Peyer's patch (tissue), 4 donors: ENCODE measurements at regions not wholly inside any gene's neighbourhood (a gene's known extent, or its start where the extent isn't known, plus 50 kb on each side); places are given as distances from the start of the nearest gene placed in this dataset.

Experiments
- DNase-seq, 3 donors: peaks; one replicate each; pipeline ENCODE4 v3.0.0-alpha.2; 2017 to 2019
- H3K27ac ChIP-seq, 4 donors: fragments of 200-600 bp; sonication (generic); one replicate each; pipeline ENCODE4 v1.5.1; 2016 to 2019
- H3K27me3 ChIP-seq, 2 donors: fragments of 200-600 bp; sonication (generic); one replicate each; pipeline ENCODE4 v1.5.1; 2019
- H3K36me3 ChIP-seq, 3 donors: fragments of 200-600 bp; sonication (generic); one replicate each; pipeline ENCODE4 v1.5.1; 2016 to 2019
- H3K4me1 ChIP-seq, 4 donors: fragments of 200-600 bp; sonication (generic); one replicate each; pipeline ENCODE4 v1.5.1; 2016 to 2019
- H3K4me3 ChIP-seq, 4 donors: fragments of 200-600 bp; sonication (generic); 1 replicate in 3 of 4; 2 replicates in 1 of 4; pipeline ENCODE4 v1.5.1; 2016 to 2019; ENCODE audit warnings: mild to moderate bottlenecking in 1 of 4
- H3K9me3 ChIP-seq, 4 donors: fragments of 200-600 bp; sonication (generic); one replicate each; pipeline ENCODE4 v1.5.1; 2016 to 2019; ENCODE audit warnings: mild to moderate bottlenecking in 1 of 4
- POLR2A ChIP-seq, 2 donors: fragments of 450-650 bp; IDR thresholded peaks; one replicate each; pipeline ENCODE4 v1.5.1; 2017; ENCODE audit warnings: antibody characterized with exemption in 2 of 2, mild to moderate bottlenecking in 2 of 2, moderate library complexity in 2 of 2
- TF ChIP-seq, protein P1 (sequence below), 6 experiments: fragments of 450-650 bp in 4 of 6; fragments of 200-600 bp in 2 of 6; sonication (generic) in 1 of 6; IDR thresholded peaks; one replicate each; pipeline ENCODE4 v1.5.1; 2017 to 2019; ENCODE audit warnings: antibody characterized with exemption in 6 of 6, mild to moderate bottlenecking in 3 of 6, moderate library complexity in 1 of 6

DNA sequence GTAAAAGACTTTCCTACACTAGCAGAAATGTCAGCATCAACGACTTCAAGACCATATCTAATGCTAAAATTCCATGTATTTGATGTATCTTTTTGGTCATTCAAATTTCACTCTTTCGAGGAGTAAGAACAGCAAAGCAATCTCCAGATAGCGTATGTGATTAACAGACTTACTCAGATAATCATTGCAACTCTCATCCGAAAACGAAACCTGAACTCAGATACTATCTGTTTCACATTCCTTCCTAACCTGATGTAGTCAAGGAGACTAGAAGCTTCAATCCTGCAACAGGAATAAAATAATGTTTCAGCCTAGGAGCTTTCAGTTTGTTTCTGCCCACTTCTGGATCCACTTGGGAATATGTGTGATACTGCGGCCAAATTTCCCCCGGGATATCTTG, 286.3 kb downstream of the NUAK1 start:
- no peaks in the 10 kb centered on the region for H3K27me3 ChIP-seq
- no peak for DNase-seq
- H3K4me3 ChIP-seq, result no peak overlapping the region
- TF ChIP-seq, protein P1, sequence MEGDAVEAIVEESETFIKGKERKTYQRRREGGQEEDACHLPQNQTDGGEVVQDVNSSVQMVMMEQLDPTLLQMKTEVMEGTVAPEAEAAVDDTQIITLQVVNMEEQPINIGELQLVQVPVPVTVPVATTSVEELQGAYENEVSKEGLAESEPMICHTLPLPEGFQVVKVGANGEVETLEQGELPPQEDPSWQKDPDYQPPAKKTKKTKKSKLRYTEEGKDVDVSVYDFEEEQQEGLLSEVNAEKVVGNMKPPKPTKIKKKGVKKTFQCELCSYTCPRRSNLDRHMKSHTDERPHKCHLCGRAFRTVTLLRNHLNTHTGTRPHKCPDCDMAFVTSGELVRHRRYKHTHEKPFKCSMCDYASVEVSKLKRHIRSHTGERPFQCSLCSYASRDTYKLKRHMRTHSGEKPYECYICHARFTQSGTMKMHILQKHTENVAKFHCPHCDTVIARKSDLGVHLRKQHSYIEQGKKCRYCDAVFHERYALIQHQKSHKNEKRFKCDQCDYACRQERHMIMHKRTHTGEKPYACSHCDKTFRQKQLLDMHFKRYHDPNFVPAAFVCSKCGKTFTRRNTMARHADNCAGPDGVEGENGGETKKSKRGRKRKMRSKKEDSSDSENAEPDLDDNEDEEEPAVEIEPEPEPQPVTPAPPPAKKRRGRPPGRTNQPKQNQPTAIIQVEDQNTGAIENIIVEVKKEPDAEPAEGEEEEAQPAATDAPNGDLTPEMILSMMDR (IDR thresholded peaks at IDR 0.05), result no peak
- TF ChIP-seq POLR2A (IDR thresholded peaks at IDR 0.05), result no peak
- no peaks in the 10 kb centered on the region for H3K36me3 ChIP-seq
- no peaks in the 10 kb centered on the region for H3K9me3 ChIP-seq
- no peak overlapping the region for H3K27ac ChIP-seq
- H3K4me1 ChIP-seq, result no peaks in the 10 kb centered on the region

DNA sequence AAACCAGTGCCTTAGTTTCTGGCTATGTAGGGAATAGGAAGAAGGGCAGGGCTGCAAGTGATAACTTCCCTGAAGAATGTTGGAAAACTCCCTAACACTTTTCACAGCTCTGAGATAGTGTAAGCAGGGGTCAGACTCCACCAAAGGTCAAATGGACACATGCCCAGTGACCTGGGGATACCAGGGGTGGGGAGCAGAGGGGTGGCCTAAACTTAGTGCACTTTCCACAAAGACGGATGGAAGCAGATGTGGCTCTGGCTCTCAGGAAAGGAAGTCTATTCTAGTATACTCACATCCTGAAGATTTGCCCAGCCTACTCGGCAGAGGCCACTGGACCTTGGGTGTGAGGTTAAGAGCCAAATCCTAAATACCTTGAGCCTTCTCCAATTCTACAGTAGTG, 285.8 kb downstream of the NUAK1 start:
- H3K4me1 ChIP-seq, result no peaks in the 10 kb centered on the region
- H3K27ac ChIP-seq, result no peak overlapping the region
- no peaks in the 10 kb centered on the region for H3K27me3 ChIP-seq
- H3K9me3 ChIP-seq, result no peaks in the 10 kb centered on the region
- TF ChIP-seq, protein P1 (IDR thresholded peaks at IDR 0.05), result no peak
- no peak for TF ChIP-seq POLR2A (IDR thresholded peaks at IDR 0.05)
- no peak overlapping the region for H3K4me3 ChIP-seq
- no peak for DNase-seq
- H3K36me3 ChIP-seq, result no peaks in the 10 kb centered on the region

DNA sequence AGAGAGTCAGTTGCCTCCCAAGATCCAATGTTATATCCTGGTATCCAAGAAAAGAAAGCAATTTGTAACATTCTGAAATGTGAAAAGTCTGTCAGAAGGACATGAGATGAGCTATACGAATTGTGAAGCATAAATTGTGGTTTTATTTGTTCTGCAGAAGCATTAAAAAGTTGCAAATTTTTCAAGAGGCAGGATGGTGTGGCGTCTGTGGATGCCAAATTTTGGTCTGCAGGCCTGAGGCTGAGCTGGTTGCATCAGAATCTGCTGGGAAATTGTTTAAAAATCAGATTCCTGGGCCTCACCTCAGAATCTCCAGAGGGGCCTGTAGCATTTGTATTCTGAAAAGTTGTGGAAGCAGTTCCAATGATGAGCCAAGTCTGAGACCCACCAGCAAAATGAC, 284.7 kb downstream of the NUAK1 start:
- Histone ChIP-seq H3K36me3 (no peaks in the 10 kb centered on the region), H3K4me3 (no peak overlapping the region), H3K4me1 (no peaks in the 10 kb centered on the region), H3K9me3 (no peaks in the 10 kb centered on the region), H3K27me3 (no peaks in the 10 kb centered on the region), H3K27ac (no peak overlapping the region)
- DNase-seq, result no peak
- no peak for TF ChIP-seq POLR2A (IDR thresholded peaks at IDR 0.05)
- TF ChIP-seq, protein P1 (IDR thresholded peaks at IDR 0.05), result no peak

DNA sequence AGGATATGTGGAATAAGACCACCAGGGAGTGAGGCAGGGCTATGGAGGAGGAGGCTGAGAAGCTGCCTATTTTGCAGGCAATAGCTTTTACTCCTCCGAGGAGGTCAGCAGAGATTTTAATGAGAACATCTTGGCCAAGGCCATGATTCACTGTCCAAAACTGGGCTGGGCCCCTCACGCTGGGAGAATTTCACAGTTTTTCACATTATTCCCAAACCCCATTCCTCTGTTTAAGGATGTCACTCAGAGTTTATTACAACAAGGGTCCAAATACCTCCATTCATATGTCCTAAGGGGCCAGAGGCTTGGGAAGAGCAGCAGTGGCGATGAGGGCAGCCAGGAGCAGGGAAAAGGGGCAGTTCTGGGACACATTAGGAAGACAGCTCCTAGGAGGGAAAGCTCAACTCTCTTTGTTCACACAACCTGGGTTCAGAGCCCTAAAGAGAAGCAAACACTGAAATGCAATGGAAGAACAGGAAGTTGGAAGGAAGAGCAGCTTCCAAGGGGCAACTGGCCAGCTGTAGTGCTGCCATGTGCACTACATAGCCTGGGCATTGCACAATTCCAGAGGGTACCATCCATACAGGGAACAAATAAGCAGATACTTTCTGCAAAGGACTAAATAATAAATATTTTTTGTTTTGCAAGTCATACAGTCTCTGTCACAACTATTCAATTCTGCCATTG, 283.2 kb downstream of the NUAK1 start:
- Histone ChIP-seq H3K4me3 (no peak overlapping the region), H3K36me3 (no peaks in the 10 kb centered on the region), H3K4me1 (no peaks in the 10 kb centered on the region), H3K27me3 (no peaks in the 10 kb centered on the region), H3K27ac (no peak overlapping the region), H3K9me3 (no peaks in the 10 kb centered on the region)
- no peak for TF ChIP-seq POLR2A (IDR thresholded peaks at IDR 0.05)
- no peak for DNase-seq

DNA sequence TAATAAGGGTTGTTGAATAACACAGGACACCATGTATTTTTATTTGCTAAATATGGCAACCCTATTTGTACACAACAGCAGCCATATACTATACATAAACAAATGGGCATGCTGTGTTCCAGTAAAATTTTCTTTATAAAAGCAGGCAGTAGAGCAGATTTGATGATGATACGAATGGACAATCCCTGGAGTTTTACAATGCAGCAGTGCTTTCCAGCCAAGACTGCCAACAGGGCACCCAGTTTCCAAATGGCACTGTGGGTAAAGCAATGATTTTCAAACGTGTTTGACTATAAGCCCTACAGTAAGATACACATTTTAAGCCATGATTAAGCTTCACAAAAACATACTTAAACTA, 282.7 kb downstream of the NUAK1 start:
- Histone ChIP-seq H3K36me3 (no peaks in the 10 kb centered on the region), H3K4me1 (no peaks in the 10 kb centered on the region), H3K27ac (no peak overlapping the region), H3K4me3 (no peak overlapping the region), H3K27me3 (no peaks in the 10 kb centered on the region), H3K9me3 (no peaks in the 10 kb centered on the region)
- TF ChIP-seq POLR2A (IDR thresholded peaks at IDR 0.05), result no peak
- TF ChIP-seq, protein P1 (IDR thresholded peaks at IDR 0.05), result no peak
- no peak for DNase-seq

DNA sequence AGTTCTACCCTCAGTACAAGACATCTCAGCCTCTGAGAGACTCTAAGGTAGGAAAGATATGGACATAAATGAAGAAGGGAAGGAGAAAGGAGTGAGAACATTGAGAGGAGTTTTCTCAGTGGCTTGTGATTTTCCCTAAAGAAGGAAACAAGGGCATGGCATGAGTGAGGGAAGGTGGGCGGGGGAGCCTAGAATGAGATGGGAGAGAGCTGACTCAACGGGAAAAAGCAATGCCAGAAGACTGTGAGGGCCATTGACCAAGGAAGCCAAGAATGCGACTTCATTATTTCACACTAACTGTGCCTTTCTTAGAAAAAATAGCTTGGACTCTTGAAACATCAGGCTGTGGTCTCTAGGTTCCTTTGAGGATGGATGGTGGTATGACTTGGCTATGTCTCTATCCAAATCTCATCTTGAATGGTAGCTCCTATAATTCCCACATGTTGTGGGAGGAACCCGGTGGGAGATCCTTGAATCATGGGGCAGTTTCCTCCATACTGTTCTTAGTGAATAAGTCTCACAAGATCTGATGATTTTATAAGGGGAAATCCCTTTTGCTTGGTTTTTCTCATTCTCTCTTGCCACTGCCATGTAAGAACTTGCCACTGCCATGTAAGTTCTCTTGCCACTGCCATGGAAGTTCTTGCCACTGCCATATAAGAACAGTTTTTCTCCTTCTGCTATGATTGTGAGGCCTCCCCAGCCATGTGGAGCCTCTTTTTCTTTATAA, 279.6 kb downstream of the NUAK1 start:
- DNase-seq, result no peak
- no peaks in the 10 kb centered on the region for H3K27me3 ChIP-seq
- H3K27ac ChIP-seq, result no peak overlapping the region
- H3K4me1 ChIP-seq, result no peaks in the 10 kb centered on the region
- TF ChIP-seq POLR2A (IDR thresholded peaks at IDR 0.05), result no peak
- TF ChIP-seq, protein P1 (IDR thresholded peaks at IDR 0.05), result no peak
- no peaks in the 10 kb centered on the region for H3K36me3 ChIP-seq
- H3K4me3 ChIP-seq, result no peak overlapping the region
- no peaks in the 10 kb centered on the region for H3K9me3 ChIP-seq
